NCI-H774 (cell line): ENCODE measurements at regions not wholly inside any gene's neighbourhood (a gene's known extent, or its start where the extent isn't known, plus 50 kb on each side); places are given as distances from the start of the nearest gene placed in this dataset.

Experiments used
- DNase-seq: peaks from one replicate; lab custom pipeline; 2025; lab: John Stamatoyannopoulos, UW

GRCh38 chr9:91100878-91101450, 260.8 kb downstream of the AUH start:
- DNase-seq: no peak

GRCh38 chr9:91101611-91102168, 260.0 kb downstream of the AUH start:
- no peak for DNase-seq

GRCh38 chr9:91102269-91102668, 259.4 kb downstream of the AUH start:
- DNase-seq: no peak

- no peak for DNase-seq
These were observed 257.8 kb downstream of the AUH start for GRCh38 chr9:91103931-91104330.

- no peak for DNase-seq
These were observed 255.2 kb downstream of the AUH start for GRCh38 chr9:91106415-91107081.

- no peak for DNase-seq
These were observed 250.5 kb downstream of the AUH start for GRCh38 chr9:91111226-91111625.

GRCh38 chr9:91111876-91112275, 249.8 kb downstream of the AUH start:
- no peak for DNase-seq

GRCh38 chr9:91113016-91113415, 248.7 kb downstream of the AUH start:
- DNase-seq: no peak

- no peak for DNase-seq
These were observed 247.3 kb downstream of the AUH start for GRCh38 chr9:91114450-91114849.

- no peak for DNase-seq
These were observed 245.5 kb downstream of the AUH start for GRCh38 chr9:91116211-91116610.

- DNase-seq: no peak
These were observed 245.0 kb downstream of the AUH start for GRCh38 chr9:91116711-91117110.

GRCh38 chr9:91117474-91117891, 244.2 kb downstream of the AUH start:
- DNase-seq: no peak

GRCh38 chr9:91117959-91118703, 243.6 kb downstream of the AUH start:
- DNase-seq: peak; percentile 6

GRCh38 chr9:91118704-91119025, 243.1 kb downstream of the AUH start:
- no peak for DNase-seq

GRCh38 chr9:91119142-91119541, 242.6 kb downstream of the AUH start:
- no peak for DNase-seq

- DNase-seq: no peak
These were observed 242.0 kb downstream of the AUH start for GRCh38 chr9:91119679-91120078.

- DNase-seq: no peak
These were observed 241.5 kb downstream of the AUH start for GRCh38 chr9:91120200-91120599.

- DNase-seq: no peak
These were observed 239.0 kb downstream of the AUH start for GRCh38 chr9:91122755-91123154.

- DNase-seq: no peak
These were observed 234.8 kb downstream of the AUH start for GRCh38 chr9:91126761-91127445.

- DNase-seq: no peak
These were observed 234.1 kb downstream of the AUH start for GRCh38 chr9:91127653-91128052.

GRCh38 chr9:91130796-91131318, 230.9 kb downstream of the AUH start:
- DNase-seq: no peak

- no peak for DNase-seq
These were observed 230.3 kb downstream of the AUH start for GRCh38 chr9:91131433-91131839.
